Dermis blood vessel endothelial cell (primary cell): ENCODE measurements at regions not wholly inside any gene's neighbourhood (a gene's known extent, or its start where the extent isn't known, plus 50 kb on each side); places are given as distances from the start of the nearest gene placed in this dataset.

ENCODE experiments used
- DNase-seq: peaks from one replicate; pipeline ENCODE4 v3.0.0; 2010

- DNase-seq = no peak
Observed at GRCh38 chr13:97639236-97639635, 205.3 kb downstream of the RAP2A start.

GRCh38 chr13:97640268-97640667 is 206.3 kb downstream of the RAP2A start:
- no peak for DNase-seq

DNA sequence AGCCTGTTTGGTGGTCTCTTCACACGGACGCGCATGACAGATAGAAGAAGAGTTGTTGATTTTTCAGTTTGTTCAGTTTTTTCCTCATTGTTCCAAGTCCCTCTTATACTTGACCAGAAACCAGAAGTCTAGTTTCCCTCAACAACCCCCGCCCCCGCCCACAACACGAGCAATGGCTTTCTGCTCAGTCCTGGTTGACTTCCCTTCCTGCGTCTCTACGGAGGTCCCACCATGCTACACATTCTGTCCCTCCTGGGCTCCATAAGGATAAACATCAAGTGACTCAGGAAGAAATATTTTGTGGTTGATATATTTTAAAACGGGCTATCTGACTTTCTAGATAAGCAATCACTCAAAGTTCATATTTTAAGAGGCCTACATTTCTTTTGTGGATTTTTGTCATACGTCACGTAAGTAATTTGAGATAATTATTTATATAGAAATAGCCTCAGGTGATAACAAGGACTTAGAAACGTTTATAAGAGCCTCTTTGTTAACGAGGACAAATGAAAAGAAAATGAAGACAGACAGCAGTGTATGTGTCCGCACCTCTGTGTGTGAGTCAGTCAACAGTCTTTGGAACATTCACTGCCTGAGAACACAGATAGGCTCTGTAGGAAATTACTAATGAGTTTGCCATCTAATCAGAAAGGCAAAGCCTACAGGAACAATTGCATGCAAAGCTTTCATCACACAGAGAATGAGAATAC is 214.4 kb downstream of the RAP2A start:
- peak; percentile 83 for DNase-seq

GRCh38 chr13:97648881-97649224 is 214.9 kb downstream of the RAP2A start:
- DNase-seq = no peak

DNA sequence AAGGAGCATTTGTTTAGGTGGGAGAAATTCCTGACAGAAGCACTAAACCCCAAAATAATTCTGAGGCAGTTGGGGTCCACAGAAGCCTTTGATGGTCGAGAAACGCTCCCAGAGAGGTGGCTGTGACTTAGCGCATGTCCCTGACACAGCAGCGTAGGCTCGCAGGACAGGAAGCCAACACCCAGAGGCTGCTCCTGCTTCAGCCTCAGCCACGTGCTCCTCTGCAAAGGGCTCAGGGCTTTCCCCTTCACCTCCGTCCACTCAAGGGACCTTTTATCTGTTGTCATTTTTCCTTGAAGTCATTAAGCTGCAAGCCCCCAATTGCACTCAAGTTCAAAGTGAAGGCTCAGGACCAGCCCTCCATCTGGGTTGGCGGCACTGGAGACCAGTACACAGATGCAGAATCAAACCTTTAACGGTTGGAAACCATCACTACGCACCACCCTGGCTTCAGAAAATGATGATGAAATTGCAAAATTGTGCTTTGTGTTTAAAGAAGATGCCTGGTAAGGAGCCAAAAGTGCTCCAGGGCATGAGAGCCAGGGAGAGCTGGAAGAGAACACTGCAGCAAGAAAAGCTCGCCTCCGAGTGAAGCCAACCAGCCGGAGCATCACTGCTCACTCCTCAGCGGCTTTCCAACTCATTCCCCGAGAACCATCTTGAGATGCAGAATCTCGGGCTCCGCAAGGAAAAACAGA is 219.6 kb downstream of the RAP2A start:
- no peak for DNase-seq

- no peak for DNase-seq
Observed at GRCh38 chr13:97654236-97654635, 220.3 kb downstream of the RAP2A start.

DNA sequence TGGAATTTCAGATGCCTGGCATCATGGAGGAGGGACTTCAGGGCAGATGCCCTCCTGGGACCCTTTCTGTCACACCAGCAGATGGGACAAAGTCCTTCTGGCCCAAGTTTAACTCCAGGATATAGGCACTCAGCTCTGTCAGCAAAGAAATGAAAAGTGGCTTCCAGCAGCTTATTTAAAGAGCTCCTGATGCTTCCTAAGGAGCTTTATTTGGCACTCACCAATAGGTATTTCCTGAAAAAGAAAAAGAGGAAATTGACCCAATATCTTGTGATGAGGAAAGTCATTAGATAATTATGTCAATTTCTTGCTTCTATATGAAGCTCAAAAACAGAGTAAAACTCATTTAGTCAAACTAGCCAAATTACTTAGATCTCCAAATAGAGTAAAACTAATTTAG is 224.6 kb downstream of the RAP2A start:
- DNase-seq = peak; percentile 67

- peak; percentile 74 for DNase-seq
Observed at GRCh38 chr13:97659602-97660001, 225.6 kb downstream of the RAP2A start.

DNA sequence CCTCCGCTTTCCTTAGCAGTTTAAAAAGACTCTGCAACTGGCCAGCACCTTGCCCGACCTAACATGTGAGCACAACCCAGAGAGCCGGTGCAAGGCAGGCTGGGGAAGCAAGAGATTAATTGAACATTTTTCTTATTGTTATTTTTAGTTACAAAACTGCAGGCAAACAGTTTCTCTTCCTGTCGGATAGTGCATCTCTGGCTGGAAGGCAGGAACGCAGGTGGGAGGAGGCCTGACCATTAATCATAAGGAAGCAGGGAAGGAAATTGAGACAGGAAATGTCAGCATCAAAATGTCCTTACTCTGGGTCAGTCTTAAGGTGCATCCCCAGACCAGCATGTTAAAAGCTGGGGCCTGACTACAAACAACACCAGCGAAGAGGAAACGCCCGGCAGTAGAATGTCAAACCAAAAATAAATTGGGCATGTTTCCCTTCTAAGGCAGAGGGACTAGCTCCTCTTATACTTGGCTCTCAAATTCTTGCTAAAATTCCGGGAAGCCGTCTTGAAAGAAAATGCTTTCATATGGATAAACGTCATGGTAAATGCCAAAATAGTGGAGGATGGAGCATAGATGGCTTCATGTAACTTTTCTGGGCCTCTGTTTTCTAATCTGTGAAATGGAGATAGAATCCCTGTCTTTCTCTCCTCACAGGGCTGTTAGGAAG is 226.8 kb downstream of the RAP2A start:
- peak; percentile 48 for DNase-seq

DNA sequence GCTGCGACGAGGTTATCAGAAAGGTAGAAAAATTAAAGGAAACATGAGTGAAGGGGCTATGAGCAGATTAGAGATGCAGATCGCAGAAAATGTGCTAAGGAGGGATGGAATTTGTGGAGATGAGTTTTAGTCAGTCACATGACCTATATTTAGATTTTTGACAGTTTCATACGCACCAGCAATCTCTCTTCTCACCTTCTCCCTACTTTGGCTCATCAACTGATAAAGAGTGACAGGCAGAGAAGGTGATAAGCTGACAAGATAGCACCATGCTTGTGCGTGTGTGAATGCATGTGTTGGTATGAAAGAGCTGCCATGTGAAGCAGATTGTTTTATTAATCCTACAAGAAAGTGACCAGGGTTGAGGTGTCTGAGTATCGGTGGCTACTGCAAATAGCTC is 252.6 kb downstream of the RAP2A start:
- DNase-seq = no peak

GRCh38 chr13:97692628-97693027 is 258.7 kb downstream of the RAP2A start:
- DNase-seq = no peak

DNA sequence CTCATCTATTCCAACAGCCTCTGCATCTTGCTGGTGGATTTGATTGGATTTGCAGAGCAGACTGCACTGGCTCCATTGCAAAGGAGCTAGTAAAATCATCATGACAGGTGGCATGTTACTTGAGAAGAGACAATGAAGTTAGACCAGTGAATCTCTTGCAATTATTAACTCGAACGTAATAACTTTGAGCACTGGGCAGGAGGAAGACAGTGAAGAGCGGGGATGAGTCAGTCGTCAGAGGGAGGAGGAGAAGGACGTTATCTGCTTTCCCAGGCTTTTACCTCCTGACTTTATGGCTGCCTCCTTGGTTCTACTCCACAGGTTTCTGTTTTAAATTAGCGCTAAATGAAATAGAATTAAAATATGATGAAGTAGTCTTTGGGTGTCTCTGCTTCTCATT is 257.8 kb upstream of the IPO5 start:
- DNase-seq = no peak

- no peak for DNase-seq
Observed at GRCh38 chr13:97696921-97697320, 256.6 kb upstream of the IPO5 start.

DNA sequence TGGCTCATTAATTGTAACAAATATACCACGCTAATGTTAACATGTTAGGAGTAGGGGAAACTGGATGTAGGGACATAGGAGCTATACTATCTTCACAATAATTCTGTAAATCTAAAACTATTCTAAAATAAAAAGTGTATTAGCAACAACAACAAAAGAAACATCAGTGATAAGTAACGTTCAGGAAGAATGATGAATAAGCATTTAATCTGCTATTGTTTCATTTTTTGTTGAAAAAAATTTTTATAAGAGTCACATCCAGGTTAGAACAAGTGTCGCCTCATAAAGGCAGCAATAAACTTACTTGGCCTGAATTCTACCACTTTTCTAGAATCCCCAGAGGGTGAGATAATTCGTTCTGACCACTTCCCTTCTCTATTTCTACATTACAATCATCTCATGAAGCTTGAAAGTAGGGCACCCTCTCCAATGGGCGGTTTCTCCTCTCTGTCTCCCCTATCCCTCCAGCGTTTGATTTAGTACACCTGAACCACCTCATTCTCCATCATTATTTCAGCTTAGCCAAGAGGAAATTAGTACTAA is 253.1 kb upstream of the IPO5 start:
- DNase-seq = no peak

- DNase-seq = no peak
Observed at GRCh38 chr13:97702614-97703013, 250.9 kb upstream of the IPO5 start.

DNA sequence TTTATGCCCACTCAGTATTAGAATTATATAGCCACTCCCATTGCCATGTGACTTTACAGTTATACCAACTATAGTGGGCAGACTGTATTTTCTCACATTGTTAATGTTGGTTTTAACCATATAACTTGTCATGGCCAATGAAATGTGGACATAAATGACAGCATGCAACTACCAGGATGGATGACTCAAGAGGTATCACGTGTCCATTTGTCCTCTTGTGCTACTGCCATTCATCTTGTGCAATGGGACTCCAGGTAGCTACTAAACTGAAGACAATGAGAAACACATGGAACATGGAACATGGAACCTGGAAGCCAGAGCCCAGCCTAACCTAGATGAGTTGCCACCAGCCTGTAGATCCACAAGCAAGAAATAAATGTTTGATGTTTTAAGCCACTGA is 242.7 kb upstream of the IPO5 start:
- no peak for DNase-seq

DNA sequence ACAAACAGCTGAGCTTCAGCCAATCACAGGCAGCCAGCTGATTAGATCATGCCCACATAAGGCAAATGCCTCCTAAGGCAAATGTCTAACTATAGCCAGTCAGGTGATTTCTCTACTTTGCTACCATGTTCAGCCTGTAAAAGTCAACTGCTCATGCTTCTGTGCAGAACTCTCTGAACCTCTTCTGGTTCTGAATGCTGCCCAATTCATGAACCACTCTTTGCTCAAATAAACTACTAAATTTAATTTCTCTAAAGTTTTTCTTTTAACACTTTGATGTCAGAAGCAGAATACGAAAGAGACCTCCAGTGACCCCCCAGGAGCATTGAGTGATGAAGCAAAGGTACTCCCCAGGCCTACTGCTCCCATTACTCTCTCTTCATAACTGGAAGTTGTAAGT is 240.7 kb upstream of the IPO5 start:
- no peak for DNase-seq

- no peak for DNase-seq
Observed at GRCh38 chr13:97715763-97716162, 237.7 kb upstream of the IPO5 start.

GRCh38 chr13:97716746-97717145 is 236.7 kb upstream of the IPO5 start:
- no peak for DNase-seq

- no peak for DNase-seq
Observed at GRCh38 chr13:97719736-97720135, 233.7 kb upstream of the IPO5 start.

GRCh38 chr13:97720896-97721295 is 232.6 kb upstream of the IPO5 start:
- DNase-seq = no peak

GRCh38 chr13:97723655-97724054 is 229.8 kb upstream of the IPO5 start:
- no peak for DNase-seq

- DNase-seq = no peak
Observed at GRCh38 chr13:97724450-97724849, 229.0 kb upstream of the IPO5 start.
